HG02852 (cell line): ENCODE measurements at regions not wholly inside any gene's neighbourhood (a gene's known extent, or its start where the extent isn't known, plus 50 kb on each side); places are given as distances from the start of the nearest gene placed in this dataset.
"Not testable (repeated sequence)": the region's sequence is repeated elsewhere in the genome, so short reads cannot be mapped to it uniquely, and the experiment has no call there.

ENCODE experiments used
- ATAC-seq: cut with Tn5 transposase; IDR thresholded peaks from one replicate; pipeline ENCODE4 v1.9.1; 2021; ENCODE audit warnings: mild to moderate bottlenecking, moderate library complexity; ENCODE audit not compliant: unreplicated experiment

GRCh38 chr2:57465067-57465466 is 581.5 kb upstream of the VRK2 start:
- ATAC-seq = no peak

GRCh38 chr2:57465967-57466366 is 580.6 kb upstream of the VRK2 start:
- ATAC-seq = no peak

GRCh38 chr2:57475391-57475790 is 571.2 kb upstream of the VRK2 start:
- no peak for ATAC-seq

- no peak for ATAC-seq
These were observed 566.6 kb upstream of the VRK2 start for GRCh38 chr2:57479981-57480380.

- no peak for ATAC-seq
These were observed 558.5 kb upstream of the VRK2 start for GRCh38 chr2:57488061-57488460.

GRCh38 chr2:57490741-57491140 is 555.9 kb upstream of the VRK2 start:
- no peak for ATAC-seq

GRCh38 chr2:57491213-57491612 is 555.4 kb upstream of the VRK2 start:
- no peak for ATAC-seq

- not testable (repeated sequence) for ATAC-seq
These were observed 552.6 kb upstream of the VRK2 start for GRCh38 chr2:57493966-57494365.

- peak; percentile 81 for ATAC-seq
These were observed 549.0 kb upstream of the VRK2 start for GRCh38 chr2:57497489-57498096.

GRCh38 chr2:57504787-57505186 is 541.8 kb upstream of the VRK2 start:
- ATAC-seq = no peak

GRCh38 chr2:57509189-57509588 is 537.4 kb upstream of the VRK2 start:
- no peak for ATAC-seq

GRCh38 chr2:57510704-57511103 is 535.9 kb upstream of the VRK2 start:
- no peak for ATAC-seq

- no peak for ATAC-seq
These were observed 531.2 kb upstream of the VRK2 start for GRCh38 chr2:57515366-57515765.

- peak; percentile 90 for ATAC-seq
These were observed 529.8 kb upstream of the VRK2 start for GRCh38 chr2:57516698-57517340.

GRCh38 chr2:57523304-57523703 is 523.3 kb upstream of the VRK2 start:
- ATAC-seq = no peak

- no peak for ATAC-seq
These were observed 518.9 kb upstream of the VRK2 start for GRCh38 chr2:57527685-57528084.

GRCh38 chr2:57528499-57528898 is 518.1 kb upstream of the VRK2 start:
- ATAC-seq = no peak

GRCh38 chr2:57534358-57534757 is 512.2 kb upstream of the VRK2 start:
- no peak for ATAC-seq

- peak; percentile 84 for ATAC-seq
These were observed 509.9 kb upstream of the VRK2 start for GRCh38 chr2:57536535-57537231.

GRCh38 chr2:57539761-57540160 is 506.8 kb upstream of the VRK2 start:
- no peak for ATAC-seq

- no peak for ATAC-seq
These were observed 504.5 kb upstream of the VRK2 start for GRCh38 chr2:57542081-57542480.

- ATAC-seq = no peak
These were observed 503.4 kb upstream of the VRK2 start for GRCh38 chr2:57543211-57543610.
